HG03565 (cell line): ENCODE measurements at regions not wholly inside any gene's neighbourhood (a gene's known extent, or its start where the extent isn't known, plus 50 kb on each side); places are given as distances from the start of the nearest gene placed in this dataset.

Source experiments
- ATAC-seq: cut with Tn5 transposase; IDR thresholded peaks from one replicate; pipeline ENCODE4 v1.9.1; 2021; ENCODE audit warnings: mild to moderate bottlenecking, moderate library complexity; ENCODE audit not compliant: unreplicated experiment

- no peak for ATAC-seq
These were observed 99.5 kb downstream of the MAIP1 start for GRCh38 chr2:200054681-200055468.

GRCh38 chr2:200056105-200056504 is 100.7 kb downstream of the MAIP1 start:
- ATAC-seq, result no peak

GRCh38 chr2:200063155-200063554 is 107.8 kb downstream of the MAIP1 start:
- no peak for ATAC-seq

- no peak for ATAC-seq
These were observed 109.5 kb downstream of the MAIP1 start for GRCh38 chr2:200064879-200065278.

GRCh38 chr2:200065477-200065876 is 110.1 kb downstream of the MAIP1 start:
- ATAC-seq, result no peak

- ATAC-seq, result no peak
These were observed 111.0 kb downstream of the MAIP1 start for GRCh38 chr2:200066417-200066816.

GRCh38 chr2:200068642-200069041 is 113.3 kb downstream of the MAIP1 start:
- ATAC-seq, result no peak

- ATAC-seq, result no peak
These were observed 121.8 kb downstream of the MAIP1 start for GRCh38 chr2:200077210-200077650.

- no peak for ATAC-seq
These were observed 122.5 kb downstream of the MAIP1 start for GRCh38 chr2:200077838-200078237.

- ATAC-seq, result no peak
These were observed 124.0 kb downstream of the MAIP1 start for GRCh38 chr2:200079356-200079755.

- no peak for ATAC-seq
These were observed 125.9 kb downstream of the MAIP1 start for GRCh38 chr2:200081236-200081635.

GRCh38 chr2:200081811-200082210 is 126.4 kb downstream of the MAIP1 start:
- no peak for ATAC-seq

- ATAC-seq, result no peak
These were observed 128.7 kb downstream of the MAIP1 start for GRCh38 chr2:200084036-200084435.

- no peak for ATAC-seq
These were observed 131.5 kb downstream of the MAIP1 start for GRCh38 chr2:200086911-200087310.

GRCh38 chr2:200087451-200087850 is 132.1 kb downstream of the MAIP1 start:
- no peak for ATAC-seq

GRCh38 chr2:200089040-200089755 is 133.8 kb downstream of the MAIP1 start:
- ATAC-seq, result no peak

GRCh38 chr2:200089756-200090109 is 134.4 kb downstream of the MAIP1 start:
- no peak for ATAC-seq

- ATAC-seq, result no peak
These were observed 135.3 kb downstream of the MAIP1 start for GRCh38 chr2:200090683-200091082.

GRCh38 chr2:200091126-200091525 is 135.7 kb downstream of the MAIP1 start:
- no peak for ATAC-seq

- no peak for ATAC-seq
These were observed 136.9 kb downstream of the MAIP1 start for GRCh38 chr2:200092235-200092634.

- ATAC-seq, result no peak
These were observed 140.1 kb downstream of the MAIP1 start for GRCh38 chr2:200095436-200095835.

GRCh38 chr2:200099256-200099655 is 143.9 kb downstream of the MAIP1 start:
- ATAC-seq, result no peak
